ENCODE measurements at regions not wholly inside any gene's neighbourhood (a gene's known extent, or its start where the extent isn't known, plus 50 kb on each side); places are given as distances from the start of the nearest gene placed in this dataset.

- DNase-seq: no peak
Measured at GRCh38 chr9:84456527-84456926, 116.0 kb upstream of the SLC28A3 start.

GRCh38 chr9:84460695-84461094 lies 120.1 kb upstream of the SLC28A3 start:
- DNase-seq: no peak

GRCh38 chr9:84463272-84463671 lies 122.7 kb upstream of the SLC28A3 start:
- no peak for DNase-seq

GRCh38 chr9:84466580-84467285 lies 126.2 kb upstream of the SLC28A3 start:
- no peak for DNase-seq

GRCh38 chr9:84471816-84472215 lies 131.3 kb upstream of the SLC28A3 start:
- no peak for DNase-seq

GRCh38 chr9:84478996-84479395 lies 138.4 kb upstream of the SLC28A3 start:
- DNase-seq: no peak

- DNase-seq: no peak
Measured at GRCh38 chr9:84480071-84480470, 139.5 kb upstream of the SLC28A3 start.

- DNase-seq: no peak
Measured at GRCh38 chr9:84481231-84481630, 140.7 kb upstream of the SLC28A3 start.

- DNase-seq: no peak
Measured at GRCh38 chr9:84481636-84482218, 141.2 kb upstream of the SLC28A3 start.

- DNase-seq: no peak
Measured at GRCh38 chr9:84482607-84483006, 142.0 kb upstream of the SLC28A3 start.

GRCh38 chr9:84484172-84484571 lies 143.6 kb upstream of the SLC28A3 start:
- DNase-seq: no peak

GRCh38 chr9:84485539-84485938 lies 145.0 kb upstream of the SLC28A3 start:
- no peak for DNase-seq

GRCh38 chr9:84486663-84487062 lies 146.1 kb upstream of the SLC28A3 start:
- no peak for DNase-seq

- no peak for DNase-seq
Measured at GRCh38 chr9:84490206-84490841, 149.8 kb upstream of the SLC28A3 start.

GRCh38 chr9:84490842-84491325 lies 150.3 kb upstream of the SLC28A3 start:
- no peak for DNase-seq

- DNase-seq: no peak
Measured at GRCh38 chr9:84492366-84493159, 152.0 kb upstream of the SLC28A3 start.

GRCh38 chr9:84493284-84493947 lies 152.9 kb upstream of the SLC28A3 start:
- no peak for DNase-seq

GRCh38 chr9:84499969-84500582 lies 159.5 kb upstream of the SLC28A3 start:
- DNase-seq: no peak

- DNase-seq: no peak
Measured at GRCh38 chr9:84500826-84501225, 160.3 kb upstream of the SLC28A3 start.

GRCh38 chr9:84501587-84501986 lies 161.0 kb upstream of the SLC28A3 start:
- no peak for DNase-seq

GRCh38 chr9:84502066-84502465 lies 161.5 kb upstream of the SLC28A3 start:
- DNase-seq: no peak

GRCh38 chr9:84504360-84504759 lies 163.8 kb upstream of the SLC28A3 start:
- no peak for DNase-seq
